A549 (cell line): ENCODE measurements at regions not wholly inside any gene's neighbourhood (a gene's known extent, or its start where the extent isn't known, plus 50 kb on each side); places are given as distances from the start of the nearest gene placed in this dataset.
"Not testable (repeated sequence)": the region's sequence is repeated elsewhere in the genome, so short reads cannot be mapped to it uniquely, and the experiment has no call there.

ENCODE experiments used
- ATAC-seq, 2 experiments: fragments of 200-7000 bp in 1 of 2; fragments of >200 bp in 1 of 2; cut with Nextera tagmentation in 1 of 2; cut with Tn5 transposase in 1 of 2; 3 replicates each; pipeline versions ENCODE4 v1.8.0 to v1.9.1; 2018 to 2020; ENCODE audit warnings: mild to moderate bottlenecking in 1 of 2, moderate library complexity in 1 of 2
- CTCF ChIA-PET: fragments of 300-600 bp; sonication (Branson Sonifier 250); formaldehyde crosslinking; extraction: SDS; loops from one replicate; lab custom pipeline; 2021; ENCODE audit warnings: antibody characterized with exemption, inconsistent platforms; lab: Yijun Ruan, JAX
- POLR2A ChIA-PET: fragments of 350-600 bp; formaldehyde crosslinking; extraction: SDS; loops from one replicate; lab custom pipeline; 2021; ENCODE audit warnings: antibody characterized with exemption, inconsistent platforms; lab: Yijun Ruan, JAX
- DNase-seq, 2 experiments: peaks; one replicate each; pipeline versions ENCODE4 v3.0.0 to v3.0.0-alpha.2; 2011 to 2016; ENCODE audit warnings: low read depth in 1 of 2, low spot score in 1 of 2
- FAIRE-seq: peaks from 2 replicates; lab custom pipeline; 2011; peaks lifted over from hg19 to GRCh38; lab: Jason Lieb, UNC
- H3K27ac ChIP-seq, 2 experiments: fragments of >200 bp; sonication (Bioruptor Twin); formaldehyde crosslinking; 3 replicates each; pipeline ENCODE4 v1.5.1; 2016 to 2017
- H3K4me1 ChIP-seq: fragments of >200 bp; sonication (Bioruptor Twin); formaldehyde crosslinking; 3 replicates; pipeline ENCODE4 v1.6.1; 2016
- H3K4me2 ChIP-seq: fragments of >200 bp; sonication (Bioruptor Twin); formaldehyde crosslinking; 3 replicates; pipeline ENCODE4 v1.6.1; 2016
- H3K4me3 ChIP-seq: fragments of >200 bp; sonication (Bioruptor Twin); formaldehyde crosslinking; 3 replicates; pipeline ENCODE4 v1.5.1; 2016
- H3K9me3 ChIP-seq: fragments of >200 bp; sonication (Bioruptor Twin); formaldehyde crosslinking; 3 replicates; pipeline ENCODE4 v1.6.1; 2016
- ATOH8 ChIP-seq: fragments of 250-450 bp; sonication (Bioruptor Pico); IDR thresholded peaks from 2 replicates; pipeline ENCODE4 v1.5.0; 2020; ENCODE audit warnings: low read depth, mild to moderate bottlenecking, moderate library complexity
- CBX8 ChIP-seq: fragments of 200-600 bp; sonication (generic); IDR thresholded peaks from 2 replicates; pipeline ENCODE4 v1.6.1; 2016
- CHD4 ChIP-seq: fragments of 200-600 bp; sonication (generic); IDR thresholded peaks from 2 replicates; pipeline ENCODE4 v1.6.1; 2016; ENCODE audit warnings: antibody characterized with exemption, mild to moderate bottlenecking, borderline replicate concordance
- EHMT2 ChIP-seq: fragments of 200-600 bp; sonication (generic); IDR thresholded peaks from 2 replicates; pipeline ENCODE4 v1.6.1; 2016; ENCODE audit warnings: antibody characterized with exemption, low read depth, mild to moderate bottlenecking, moderate library complexity
- ELK1 ChIP-seq: fragments of 150-350 bp; IDR thresholded peaks from 2 replicates; pipeline ENCODE4 v1.6.1; 2014; ENCODE audit warnings: low read depth, mild to moderate bottlenecking, low read length
- FOSL2 ChIP-seq, 2 experiments: fragments of 450-650 bp in 1 of 2; fragments of >200 bp in 1 of 2; sonication (Bioruptor Twin) in 1 of 2; formaldehyde crosslinking; IDR thresholded peaks; 2 replicates each; pipeline versions ENCODE4 v1.5.0 to v1.6.1; 2016 to 2020; ENCODE audit warnings: mild to moderate bottlenecking in 1 of 2, moderate library complexity in 1 of 2
- GATA3 ChIP-seq: IDR thresholded peaks from 2 replicates; pipeline ENCODE4 v1.6.1; 2012; ENCODE audit warnings: borderline replicate concordance
- HOXA7 ChIP-seq: fragments of 250-450 bp; sonication (Bioruptor Pico); IDR thresholded peaks from 2 replicates; pipeline ENCODE4 v1.5.0; 2020; ENCODE audit warnings: mild to moderate bottlenecking, moderate library complexity
- HOXB5 ChIP-seq: fragments of 250-450 bp; sonication (Bioruptor Pico); IDR thresholded peaks from 2 replicates; pipeline ENCODE4 v1.5.0; 2020; ENCODE audit warnings: mild to moderate bottlenecking, moderate library complexity
- JUN ChIP-seq, 2 experiments: fragments of >200 bp; sonication (Bioruptor Twin); formaldehyde crosslinking; IDR thresholded peaks; 2 replicates in 1 of 2; 3 replicates in 1 of 2; pipeline ENCODE4 v1.6.1; 2016 to 2017
- JUNB ChIP-seq: fragments of >200 bp; sonication (Bioruptor Twin); formaldehyde crosslinking; IDR thresholded peaks from 2 replicates; pipeline ENCODE4 v1.6.1; 2016
- KDM5A ChIP-seq: fragments of 200-600 bp; sonication (generic); IDR thresholded peaks from 2 replicates; pipeline ENCODE4 v1.6.1; 2016; ENCODE audit warnings: antibody characterized with exemption, mild to moderate bottlenecking
- MYC ChIP-seq: IDR thresholded peaks from 2 replicates; pipeline ENCODE4 v1.6.1; 2012; ENCODE audit warnings: mild to moderate bottlenecking, inconsistent platforms, low read length, improper control_type of control experiment, borderline replicate concordance
- NFE2L2 ChIP-seq: fragments of 150-350 bp; conservative IDR thresholded peaks from 2 replicates; pipeline ENCODE4 v1.6.1; 2014; ENCODE audit warnings: low read length
- NPAS2 ChIP-seq: fragments of 250-450 bp; sonication (Bioruptor Pico); IDR thresholded peaks from 2 replicates; pipeline ENCODE4 v1.8.0; 2022; ENCODE audit warnings: mild to moderate bottlenecking, moderate library complexity, borderline replicate concordance
- NR3C1 ChIP-seq: fragments of >200 bp; sonication (Bioruptor Twin); formaldehyde crosslinking; IDR thresholded peaks from 3 replicates; pipeline ENCODE4 v1.6.1; 2017
- PBX3 ChIP-seq: IDR thresholded peaks from 2 replicates; pipeline ENCODE4 v1.6.1; 2012
- POLR2A ChIP-seq: IDR thresholded peaks from 2 replicates; pipeline ENCODE4 v1.6.1; 2012; ENCODE audit warnings: mild to moderate bottlenecking, low read length
- RAD21 ChIP-seq, 2 experiments: fragments of >200 bp in 1 of 2; sonication (Bioruptor Twin) in 1 of 2; formaldehyde crosslinking in 1 of 2; IDR thresholded peaks in 1 of 2; conservative IDR thresholded peaks in 1 of 2; 2 replicates in 1 of 2; 3 replicates in 1 of 2; pipeline ENCODE4 v1.6.1; 2012 to 2018; ENCODE audit warnings: inconsistent platforms in 1 of 2
- RCOR1 ChIP-seq: fragments of 150-350 bp; IDR thresholded peaks from 2 replicates; pipeline ENCODE4 v1.6.1; 2014; ENCODE audit warnings: antibody characterized with exemption, low read length, low read depth
- RFX5 ChIP-seq: fragments of 450-650 bp; IDR thresholded peaks from 2 replicates; pipeline ENCODE4 v1.7.1; 2014; ENCODE audit warnings: antibody characterized with exemption, mild to moderate bottlenecking, moderate library complexity
- RNF2 ChIP-seq: fragments of 200-600 bp; sonication (generic); IDR thresholded peaks from 2 replicates; pipeline ENCODE4 v1.6.1; 2016; ENCODE audit warnings: low read depth, mild to moderate bottlenecking, antibody characterized with exemption, moderate library complexity, borderline replicate concordance
- SMC3 ChIP-seq: fragments of >200 bp; sonication (Bioruptor Twin); formaldehyde crosslinking; IDR thresholded peaks from 3 replicates; pipeline ENCODE4 v1.6.1; 2018; ENCODE audit warnings: inconsistent platforms
- ZFP36 ChIP-seq: fragments of 450-650 bp; IDR thresholded peaks from 2 replicates; pipeline ENCODE4 v1.6.1; 2014; ENCODE audit warnings: borderline replicate concordance; ENCODE audit not compliant: partially characterized antibody
- ZSCAN20 ChIP-seq: fragments of 250-450 bp; sonication (Bioruptor Pico); IDR thresholded peaks from 2 replicates; pipeline ENCODE4 v1.8.0; 2022; ENCODE audit warnings: mild to moderate bottlenecking, moderate library complexity
- WGBS: methylation state at CpG from one replicate; pipeline ENCODE4 v1.1.6; 2017; ENCODE audit errors: missing lambda C conversion rate; 5-methylcytosine and 5-hydroxymethylcytosine counted together

- WGBS, result 54% methylated on average over 4 of the region's 4 CpGs
- no peak overlapping the region for H3K4me3 ChIP-seq
- no peak for ATAC-seq
These were observed 186.4 kb downstream of the VAPA start for GRCh38 chr18:10100196-10100595.

GRCh38 chr18:10100941-10101701 lies 187.3 kb downstream of the VAPA start:
- no peaks in the 10 kb centered on the region for H3K4me1 ChIP-seq
- WGBS, result 27% methylated on average over 12 of the region's 12 CpGs
- H3K4me2 ChIP-seq, result peak overlapping the region; percentile 12; the same call in 1 of the 3 replicates
- no peak overlapping the region for H3K4me3 ChIP-seq
- DNase-seq, result no peak
- no peak for TF ChIP-seq GATA3
- TF ChIP-seq ZSCAN20 (CRISPR knock-in tag), result no peak
- TF ChIP-seq FOSL2 (IDR thresholded peaks at IDR 0.05), result no peak
- TF ChIP-seq FOSL2 (CRISPR knock-in tag; IDR thresholded peaks at IDR 0.05), result no peak
- no peak for TF ChIP-seq JUN (IDR thresholded peaks at IDR 0.05)
- no peak for TF ChIP-seq HOXA7 (CRISPR knock-in tag)
- TF ChIP-seq ZFP36, result no peak
- TF ChIP-seq, all 56 proteins: peak for 0
- peak in 1 of 2 experiments; percentile 13; a peak in 1 of 6 replicates for ATAC-seq
- POLR2A ChIA-PET, result no interaction called here
- CTCF ChIA-PET, result no interaction called here
- H3K9me3 ChIP-seq, result no peaks in the 10 kb centered on the region
- no peak for FAIRE-seq
- no peak overlapping the region for H3K27ac ChIP-seq

More at GRCh38 chr18:10100196-10100595, 186.4 kb downstream of the VAPA start:
- DNase-seq (no peak), FAIRE-seq (no peak)
- Histone ChIP-seq H3K27ac (no peak overlapping the region), H3K4me2 (no peak overlapping the region), H3K9me3 (no peaks in the 10 kb centered on the region), H3K4me1 (no peaks in the 10 kb centered on the region)
- CTCF ChIA-PET, result no interaction called here
- POLR2A ChIA-PET, result no interaction called here
- TF ChIP-seq ATOH8 (CRISPR knock-in tag) (no peak), JUNB (no peak), RFX5 (no peak), SMC3 (no peak), RAD21 (conservative IDR thresholded peaks at IDR 0.05 in 1 of 2, IDR thresholded peaks at IDR 0.05 in 1 of 2) (no peak), ELK1 (no peak), POLR2A (no peak), NR3C1 (no peak), CBX8 (no peak), RNF2 (no peak), RCOR1 (no peak), MYC (no peak), PBX3 (no peak), CHD4 (no peak), HOXB5 (CRISPR knock-in tag) (no peak)

GRCh38 chr18:10101729-10102128 lies 187.9 kb downstream of the VAPA start:
- WGBS, result 57% methylated on average over 5 of the region's 5 CpGs
- H3K9me3 ChIP-seq, result no peaks in the 10 kb centered on the region
- CTCF ChIA-PET, result no interaction called here
- no peak overlapping the region for H3K4me3 ChIP-seq
- H3K27ac ChIP-seq, result no peak overlapping the region
- FAIRE-seq (no peak), DNase-seq (no peak), ATAC-seq (no peak)
- no peaks in the 10 kb centered on the region for H3K4me1 ChIP-seq
- no peak for TF ChIP-seq RAD21 (conservative IDR thresholded peaks at IDR 0.05 in 1 of 2, IDR thresholded peaks at IDR 0.05 in 1 of 2)
- TF ChIP-seq EHMT2, result no peak
- no peak for TF ChIP-seq JUNB
- no peak for TF ChIP-seq NPAS2 (CRISPR knock-in tag)
- no peak for TF ChIP-seq NFE2L2
- no peak for TF ChIP-seq ZFP36
- no peak for TF ChIP-seq KDM5A
- POLR2A ChIA-PET, result no interaction called here
- H3K4me2 ChIP-seq, result no peak overlapping the region

GRCh38 chr18:10105118-10105517 lies 191.3 kb downstream of the VAPA start:
- H3K9me3 ChIP-seq, POLR2A ChIA-PET, CTCF ChIA-PET, H3K4me3 ChIP-seq, H3K27ac ChIP-seq, H3K4me1 ChIP-seq, ATAC-seq, FAIRE-seq, H3K4me2 ChIP-seq, DNase-seq: not testable (repeated sequence)
- 10% methylated on average over 1 of the region's 1 CpG for WGBS
